GM12873 (cell line): ENCODE measurements at regions not wholly inside any gene's neighbourhood (a gene's known extent, or its start where the extent isn't known, plus 50 kb on each side); places are given as distances from the start of the nearest gene placed in this dataset.

Source experiments
- CTCF ChIP-seq: IDR thresholded peaks from 2 replicates; pipeline ENCODE4 v1.5.1; 2012; ENCODE audit warnings: low read depth, mild to moderate bottlenecking, moderate library complexity, low read length, control low read depth; ENCODE audit not compliant: insufficient read depth; ENCODE audit errors: missing control alignments

- no peak for TF ChIP-seq CTCF
Measured at GRCh38 chr6:113144117-113144516, 713.0 kb upstream of the MARCKS start.

DNA sequence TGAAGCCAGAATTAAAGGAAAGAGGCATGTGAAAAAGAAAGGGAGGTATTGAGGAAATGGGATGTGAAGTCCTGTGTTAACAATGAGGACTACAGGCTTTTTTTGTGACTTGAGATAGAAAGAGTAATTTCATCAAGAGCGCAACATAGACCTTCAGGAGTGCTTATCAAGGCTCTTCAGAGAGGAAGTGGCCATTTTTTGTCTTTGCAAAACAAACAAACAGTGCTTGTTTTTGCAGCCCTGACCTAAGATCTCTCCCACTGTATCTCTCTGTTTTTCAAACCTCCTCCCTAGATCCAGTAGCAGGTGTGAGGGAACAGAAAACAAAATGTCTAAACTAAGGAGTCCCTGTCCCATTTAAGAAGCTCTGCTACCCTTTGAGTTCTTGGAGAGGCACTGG lies 710.3 kb upstream of the MARCKS start:
- TF ChIP-seq CTCF: no peak

DNA sequence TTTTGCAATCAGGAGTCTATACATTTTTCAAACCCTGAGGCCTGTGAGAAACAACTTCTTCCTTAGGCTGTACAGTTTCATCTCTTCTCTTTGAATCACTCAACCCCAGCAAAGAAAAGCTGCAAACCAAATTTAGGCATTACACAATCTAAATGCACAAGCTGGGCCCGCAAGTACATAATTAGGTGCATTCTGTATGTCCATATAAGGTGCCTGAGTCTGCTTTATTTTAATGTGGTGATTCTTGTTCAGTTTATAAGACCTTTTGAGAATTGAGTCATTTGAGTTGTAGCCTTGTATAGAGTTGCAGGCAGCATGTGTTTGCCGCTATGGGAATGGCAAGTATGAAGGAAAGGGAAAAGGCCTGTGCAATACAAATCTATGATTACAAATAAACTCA lies 709.6 kb upstream of the MARCKS start:
- no peak for TF ChIP-seq CTCF

DNA sequence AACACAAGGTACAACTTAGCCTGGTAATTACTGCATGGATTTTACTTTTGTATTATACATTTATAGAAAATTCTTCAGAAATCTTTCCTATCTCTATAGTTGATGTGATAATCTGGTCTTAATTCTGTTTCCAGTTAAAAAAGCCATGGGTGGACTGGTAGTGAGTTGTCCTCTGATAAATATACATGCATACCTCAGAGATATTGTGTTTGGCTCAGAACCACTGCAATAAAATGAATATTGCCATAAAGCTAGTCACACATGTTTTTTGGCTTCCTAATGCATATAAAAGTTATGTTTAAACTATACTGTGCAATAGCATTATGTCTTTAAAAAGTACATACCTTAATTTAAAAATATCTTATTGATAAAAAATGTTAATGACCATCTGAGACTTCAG lies 708.6 kb upstream of the MARCKS start:
- no peak for TF ChIP-seq CTCF

- no peak for TF ChIP-seq CTCF
Measured at GRCh38 chr6:113149511-113149910, 707.6 kb upstream of the MARCKS start.

- no peak for TF ChIP-seq CTCF
Measured at GRCh38 chr6:113160306-113161017, 696.7 kb upstream of the MARCKS start.

- no peak for TF ChIP-seq CTCF
Measured at GRCh38 chr6:113161018-113161315, 696.2 kb upstream of the MARCKS start.
